Panc1 (cell line): ENCODE measurements at regions not wholly inside any gene's neighbourhood (a gene's known extent, or its start where the extent isn't known, plus 50 kb on each side); places are given as distances from the start of the nearest gene placed in this dataset.

ENCODE experiments used
- ATAC-seq: fragments of 200-7000 bp; cut with Tn5 transposase; 2 replicates; pipeline ENCODE4 v1.9.1; 2020; ENCODE audit warnings: mild to moderate bottlenecking, moderate library complexity
- BruUV-seq: library from RNA; stranded (reverse); fragments of 400-500 nt; replicated peaks from 2 replicates; lab custom pipeline; 2021; lab: Mats Ljungman, UMichigan
- CTCF ChIA-PET: fragments of 300-600 bp; sonication (Branson Sonifier 250); formaldehyde crosslinking; loops from one replicate; lab custom pipeline; 2022; ENCODE audit warnings: antibody characterized with exemption; lab: Charles Lee
- POLR2A ChIA-PET: fragments of 300-600 bp; sonication (Branson Sonifier 250); formaldehyde crosslinking; loops from one replicate; lab custom pipeline; 2022; ENCODE audit warnings: antibody characterized with exemption; lab: Charles Lee
- DNase-seq: peaks from one replicate; pipeline ENCODE4 v3.0.0-alpha.2; 2010; ENCODE audit warnings: low read depth, low spot score
- H3K27ac ChIP-seq: 2 replicates; pipeline ENCODE4 v1.5.1; 2011; ENCODE audit warnings: mild to moderate bottlenecking, low read length, inconsistent platforms
- H3K27me3 ChIP-seq: fragments of 200-500 bp; sonication (Bioruptor generic); 2 replicates; pipeline ENCODE4 v1.6.0; 2014; ENCODE audit warnings: low read length, inconsistent platforms; ENCODE audit not compliant: control insufficient read depth, insufficient read depth
- H3K36me3 ChIP-seq: fragments of 200-500 bp; sonication (Bioruptor generic); 2 replicates; pipeline ENCODE4 v1.5.1; 2014; ENCODE audit warnings: inconsistent platforms, mild to moderate bottlenecking, low read length, moderate library complexity; ENCODE audit not compliant: control insufficient read depth, insufficient read depth
- H3K4me1 ChIP-seq: 2 replicates; pipeline ENCODE4 v1.5.1; 2011; ENCODE audit warnings: inconsistent platforms, mild to moderate bottlenecking, low read length, moderate library complexity; ENCODE audit not compliant: control insufficient read depth, insufficient read depth
- H3K4me3 ChIP-seq, 2 experiments: 2 replicates each; pipeline ENCODE4 v1.5.1; 2011 to 2012; ENCODE audit warnings: low read depth in 2 of 2, low read length in 2 of 2, mild to moderate bottlenecking in 2 of 2, inconsistent platforms in 1 of 2, moderate library complexity in 1 of 2
- H3K9me3 ChIP-seq: fragments of 200-500 bp; sonication (Bioruptor generic); 2 replicates; pipeline ENCODE4 v1.5.1; 2014; ENCODE audit warnings: low read depth, mild to moderate bottlenecking, inconsistent platforms, low read length, moderate library complexity; ENCODE audit not compliant: control insufficient read depth, insufficient read depth
- CTCF ChIP-seq: fragments of 450-650 bp; IDR thresholded peaks from 2 replicates; pipeline ENCODE4 v1.5.1; 2017; ENCODE audit warnings: mild to moderate bottlenecking
- POLR2AphosphoS5 ChIP-seq: IDR thresholded peaks from 2 replicates; pipeline ENCODE4 v1.6.1; 2012; ENCODE audit warnings: mild to moderate bottlenecking, low read depth, low read length, moderate library complexity
- SIN3A ChIP-seq: IDR thresholded peaks from 2 replicates; pipeline ENCODE4 v1.6.1; 2012; ENCODE audit warnings: low read depth, mild to moderate bottlenecking, low read length, moderate library complexity, borderline replicate concordance; ENCODE audit not compliant: insufficient read depth
- TCF7L2 ChIP-seq: IDR thresholded peaks from 2 replicates; pipeline ENCODE4 v1.6.1; 2011; ENCODE audit warnings: mild to moderate bottlenecking, low read depth, low read length, inconsistent platforms
- in situ Hi-C: cut with HindIII; loops from 2 replicates; pipeline ENCODE4 v1.10.0; 2016; ENCODE audit warnings: low sequenced_read_pairs, low pct_unique_long_range_greater_than_20kb
- intact Hi-C: fragments of 100-400 bp; cut with micrococcal nuclease; formaldehyde crosslinking; loops from one replicate; pipeline ENCODE4 v1.10.0; 2022; ENCODE audit not compliant: unreplicated experiment
- TF ChIP-seq, protein P1 (sequence below), 2 experiments: IDR thresholded peaks; 2 replicates each; pipeline ENCODE4 v1.6.1; 2011 to 2012; ENCODE audit warnings: low read depth in 2 of 2, control low read depth in 1 of 2, low read length in 1 of 2, mild to moderate bottlenecking in 1 of 2, moderate library complexity in 1 of 2; ENCODE audit not compliant: insufficient read depth in 1 of 2

DNA sequence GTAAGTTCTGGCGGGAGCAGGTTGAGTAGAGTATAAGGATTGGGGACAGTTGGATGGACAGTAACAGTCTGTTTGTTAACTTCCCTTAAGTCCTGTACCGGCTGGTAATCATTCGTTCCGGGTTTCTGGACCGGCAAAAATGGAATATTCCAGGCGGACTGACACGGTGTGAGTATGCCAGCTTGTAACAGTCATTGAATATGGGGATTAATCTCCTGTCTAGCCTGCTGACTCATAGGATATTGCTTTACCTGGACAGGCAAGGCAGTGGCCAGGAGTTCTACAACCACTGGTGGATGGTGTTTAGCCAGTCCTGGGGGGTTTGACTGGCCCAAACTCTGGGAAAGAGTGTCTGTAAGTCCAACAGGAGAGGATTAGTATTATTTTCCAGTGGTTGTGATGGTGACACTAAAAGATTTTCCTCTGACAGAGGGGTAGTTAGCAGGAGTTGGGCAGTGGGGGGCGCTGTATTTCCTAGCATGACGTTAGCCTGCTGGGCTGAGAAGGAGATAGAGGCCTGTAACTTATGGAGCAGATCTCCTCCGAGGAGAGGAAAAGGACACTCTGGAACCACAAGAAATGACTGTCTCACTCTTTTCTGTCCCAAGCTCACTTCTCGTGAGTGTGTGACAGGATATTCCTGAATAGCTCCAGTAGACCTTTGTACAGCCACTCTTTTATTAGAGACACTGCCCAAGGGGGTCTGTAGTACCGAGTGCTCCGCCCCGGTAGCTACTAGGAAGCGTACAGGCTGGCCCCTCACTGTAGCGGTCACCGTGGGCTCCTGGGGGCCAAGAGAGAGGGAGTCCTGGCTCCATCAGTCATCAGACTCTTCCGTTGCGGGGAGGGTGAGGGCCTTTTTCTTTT, 152.2 kb downstream of the TRIM27 start:
- POLR2A ChIA-PET: no interaction called here
- no TSS peak for BruUV-seq
- CTCF ChIA-PET: no interaction called here
- TF ChIP-seq TCF7L2: no peak
- no peak for TF ChIP-seq POLR2AphosphoS5
- no peak for TF ChIP-seq SIN3A
- TF ChIP-seq CTCF: peak; percentile 72
- Histone ChIP-seq H3K4me1 (peaks cover 5% of the 10 kb centered on the region), H3K9me3 (no peaks in the 10 kb centered on the region), H3K4me3 (no peak overlapping the region), H3K36me3 (no peaks in the 10 kb centered on the region), H3K27me3 (peaks cover 4% of the 10 kb centered on the region; the same call in 1 of the 2 replicates), H3K27ac (no peak overlapping the region)
- in situ Hi-C loops: no loop called here
- intact Hi-C loops: no loop called here
- DNase-seq (no peak), ATAC-seq (0 out of 2 replicates have a peak, but pooled peaks have one; percentile 36)

DNA sequence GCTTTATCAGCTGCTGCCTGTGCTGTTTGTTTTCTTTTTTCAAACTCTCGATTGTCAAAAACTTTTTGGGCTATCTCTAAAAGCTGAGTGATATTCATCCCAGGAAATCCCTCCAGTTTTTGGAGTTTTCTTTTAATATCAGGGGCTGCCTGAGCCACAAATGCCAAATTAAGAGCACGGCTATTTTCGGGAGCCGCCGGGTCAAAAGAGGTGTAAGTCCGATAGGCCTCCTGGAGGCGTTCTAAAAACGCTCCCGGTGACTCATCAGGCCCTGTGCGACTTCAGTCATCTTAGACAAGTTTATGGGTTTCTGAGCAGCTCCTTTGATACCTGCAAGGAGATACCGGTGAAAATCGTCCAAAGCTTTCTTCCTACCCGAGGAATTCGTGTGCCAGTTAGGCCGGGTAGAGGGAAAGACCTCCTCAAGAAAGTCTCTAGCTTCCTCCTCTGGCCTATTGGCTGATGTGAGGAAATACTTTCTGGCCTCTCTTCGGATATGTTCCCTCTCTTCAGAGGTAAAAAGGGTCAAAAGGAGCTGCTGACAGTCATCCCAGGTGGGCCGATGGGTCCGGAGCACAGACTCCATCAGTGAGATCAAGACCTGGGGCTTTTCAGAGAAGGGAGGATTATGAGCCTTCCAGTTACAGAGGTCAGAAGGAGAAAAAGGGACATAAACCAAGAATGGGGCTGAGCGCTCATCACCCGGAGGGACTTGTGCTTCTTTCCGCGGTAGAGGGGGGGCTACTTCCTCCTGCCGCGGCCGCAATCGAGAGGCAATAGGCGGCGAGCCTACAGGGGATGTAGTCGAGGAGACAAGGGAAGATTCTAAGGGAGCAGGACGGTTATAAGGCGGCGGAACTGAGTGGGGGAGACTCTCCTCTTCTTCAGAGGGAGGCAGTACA, 151.1 kb downstream of the TRIM27 start:
- 0 out of 2 replicates have a peak, but pooled peaks cover 3% of the 10 kb centered on the region for H3K27me3 ChIP-seq

More for the DNA sequence above, 151.1 kb downstream of the TRIM27 start:
- no peak overlapping the region for H3K4me3 ChIP-seq
- ATAC-seq (no peak), DNase-seq (no peak)
- intact Hi-C loops: no loop called here
- peaks cover 12% of the 10 kb centered on the region for H3K4me1 ChIP-seq
- no peaks in the 10 kb centered on the region for H3K9me3 ChIP-seq
- in situ Hi-C loops: no loop called here
- H3K36me3 ChIP-seq: no peaks in the 10 kb centered on the region
- POLR2A ChIA-PET: no interaction called here
- no peak overlapping the region for H3K27ac ChIP-seq
- CTCF ChIA-PET: no interaction called here
- no TSS peak for BruUV-seq
- TF ChIP-seq SIN3A (no peak), TCF7L2 (no peak), POLR2AphosphoS5 (no peak), CTCF (no peak)
- TF ChIP-seq, protein P1, sequence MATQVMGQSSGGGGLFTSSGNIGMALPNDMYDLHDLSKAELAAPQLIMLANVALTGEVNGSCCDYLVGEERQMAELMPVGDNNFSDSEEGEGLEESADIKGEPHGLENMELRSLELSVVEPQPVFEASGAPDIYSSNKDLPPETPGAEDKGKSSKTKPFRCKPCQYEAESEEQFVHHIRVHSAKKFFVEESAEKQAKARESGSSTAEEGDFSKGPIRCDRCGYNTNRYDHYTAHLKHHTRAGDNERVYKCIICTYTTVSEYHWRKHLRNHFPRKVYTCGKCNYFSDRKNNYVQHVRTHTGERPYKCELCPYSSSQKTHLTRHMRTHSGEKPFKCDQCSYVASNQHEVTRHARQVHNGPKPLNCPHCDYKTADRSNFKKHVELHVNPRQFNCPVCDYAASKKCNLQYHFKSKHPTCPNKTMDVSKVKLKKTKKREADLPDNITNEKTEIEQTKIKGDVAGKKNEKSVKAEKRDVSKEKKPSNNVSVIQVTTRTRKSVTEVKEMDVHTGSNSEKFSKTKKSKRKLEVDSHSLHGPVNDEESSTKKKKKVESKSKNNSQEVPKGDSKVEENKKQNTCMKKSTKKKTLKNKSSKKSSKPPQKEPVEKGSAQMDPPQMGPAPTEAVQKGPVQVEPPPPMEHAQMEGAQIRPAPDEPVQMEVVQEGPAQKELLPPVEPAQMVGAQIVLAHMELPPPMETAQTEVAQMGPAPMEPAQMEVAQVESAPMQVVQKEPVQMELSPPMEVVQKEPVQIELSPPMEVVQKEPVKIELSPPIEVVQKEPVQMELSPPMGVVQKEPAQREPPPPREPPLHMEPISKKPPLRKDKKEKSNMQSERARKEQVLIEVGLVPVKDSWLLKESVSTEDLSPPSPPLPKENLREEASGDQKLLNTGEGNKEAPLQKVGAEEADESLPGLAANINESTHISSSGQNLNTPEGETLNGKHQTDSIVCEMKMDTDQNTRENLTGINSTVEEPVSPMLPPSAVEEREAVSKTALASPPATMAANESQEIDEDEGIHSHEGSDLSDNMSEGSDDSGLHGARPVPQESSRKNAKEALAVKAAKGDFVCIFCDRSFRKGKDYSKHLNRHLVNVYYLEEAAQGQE (IDR thresholded peaks at IDR 0.05; ENCODE audit: insufficient read depth in 1 of 2, low read depth in 2 of 2, low read length in 1 of 2): no peak
